ENCODE measurements at regions not wholly inside any gene's neighbourhood (a gene's known extent, or its start where the extent isn't known, plus 50 kb on each side); places are given as distances from the start of the nearest gene placed in this dataset.

DNA sequence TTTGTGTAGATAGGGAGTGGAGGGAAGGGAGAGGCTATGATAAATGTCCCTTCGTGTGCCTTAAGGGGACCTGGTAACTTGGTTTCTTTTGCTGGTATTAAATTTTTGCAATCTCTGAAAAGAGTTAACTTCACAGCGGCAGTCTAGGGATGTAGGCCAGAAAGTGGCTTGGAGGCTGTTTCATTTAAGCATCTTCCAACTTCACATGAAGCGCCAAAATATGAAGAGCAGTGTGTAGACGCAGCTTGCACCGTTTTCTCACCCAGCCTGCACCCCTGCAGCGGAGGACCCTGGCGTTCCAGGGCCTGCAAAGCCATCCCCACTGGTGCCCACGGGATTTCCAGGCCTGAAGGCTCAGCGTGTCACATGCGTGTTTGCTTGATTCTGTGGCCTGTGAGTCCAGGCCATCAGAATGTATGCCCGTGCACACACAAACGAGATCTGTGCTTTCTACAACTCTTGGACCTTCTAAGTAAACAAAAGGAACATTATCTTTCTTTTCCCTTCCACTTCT lies 87.2 kb upstream of the EPB41L3 start:
- TF ChIP-seq EP300 (IDR thresholded peaks at IDR 0.05) (no peak), POLR2A (IDR thresholded peaks at IDR 0.05; ENCODE audit: low read depth) (no peak), POLR2AphosphoS5 (IDR thresholded peaks at IDR 0.05) (no peak)
- TF ChIP-seq, protein P1, sequence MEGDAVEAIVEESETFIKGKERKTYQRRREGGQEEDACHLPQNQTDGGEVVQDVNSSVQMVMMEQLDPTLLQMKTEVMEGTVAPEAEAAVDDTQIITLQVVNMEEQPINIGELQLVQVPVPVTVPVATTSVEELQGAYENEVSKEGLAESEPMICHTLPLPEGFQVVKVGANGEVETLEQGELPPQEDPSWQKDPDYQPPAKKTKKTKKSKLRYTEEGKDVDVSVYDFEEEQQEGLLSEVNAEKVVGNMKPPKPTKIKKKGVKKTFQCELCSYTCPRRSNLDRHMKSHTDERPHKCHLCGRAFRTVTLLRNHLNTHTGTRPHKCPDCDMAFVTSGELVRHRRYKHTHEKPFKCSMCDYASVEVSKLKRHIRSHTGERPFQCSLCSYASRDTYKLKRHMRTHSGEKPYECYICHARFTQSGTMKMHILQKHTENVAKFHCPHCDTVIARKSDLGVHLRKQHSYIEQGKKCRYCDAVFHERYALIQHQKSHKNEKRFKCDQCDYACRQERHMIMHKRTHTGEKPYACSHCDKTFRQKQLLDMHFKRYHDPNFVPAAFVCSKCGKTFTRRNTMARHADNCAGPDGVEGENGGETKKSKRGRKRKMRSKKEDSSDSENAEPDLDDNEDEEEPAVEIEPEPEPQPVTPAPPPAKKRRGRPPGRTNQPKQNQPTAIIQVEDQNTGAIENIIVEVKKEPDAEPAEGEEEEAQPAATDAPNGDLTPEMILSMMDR (IDR thresholded peaks at IDR 0.05): no peak
- Histone ChIP-seq H3K4me1 (peaks cover 11 to 33% (median 32%) of the 10 kb centered on the region in 4 donors), H3K36me3 (no peaks in the 10 kb centered on the region), H3K4me3 (peak overlapping the region; percentile 55 to 72 (median 65)), H3K27me3 (peaks cover 0 to 60% (median 2%) of the 10 kb centered on the region in 4 donors), H3K27ac (replicated peaks in 1 of 4) (no peak overlapping the region), H3K9me3 (no peaks in the 10 kb centered on the region)
- WGBS: 47% methylated on average over 12 of the region's 12 CpGs
- intact Hi-C loops (cut with DNase I): no loop called here
- DNase-seq (ENCODE audit: extremely low spot score): no peak

DNA sequence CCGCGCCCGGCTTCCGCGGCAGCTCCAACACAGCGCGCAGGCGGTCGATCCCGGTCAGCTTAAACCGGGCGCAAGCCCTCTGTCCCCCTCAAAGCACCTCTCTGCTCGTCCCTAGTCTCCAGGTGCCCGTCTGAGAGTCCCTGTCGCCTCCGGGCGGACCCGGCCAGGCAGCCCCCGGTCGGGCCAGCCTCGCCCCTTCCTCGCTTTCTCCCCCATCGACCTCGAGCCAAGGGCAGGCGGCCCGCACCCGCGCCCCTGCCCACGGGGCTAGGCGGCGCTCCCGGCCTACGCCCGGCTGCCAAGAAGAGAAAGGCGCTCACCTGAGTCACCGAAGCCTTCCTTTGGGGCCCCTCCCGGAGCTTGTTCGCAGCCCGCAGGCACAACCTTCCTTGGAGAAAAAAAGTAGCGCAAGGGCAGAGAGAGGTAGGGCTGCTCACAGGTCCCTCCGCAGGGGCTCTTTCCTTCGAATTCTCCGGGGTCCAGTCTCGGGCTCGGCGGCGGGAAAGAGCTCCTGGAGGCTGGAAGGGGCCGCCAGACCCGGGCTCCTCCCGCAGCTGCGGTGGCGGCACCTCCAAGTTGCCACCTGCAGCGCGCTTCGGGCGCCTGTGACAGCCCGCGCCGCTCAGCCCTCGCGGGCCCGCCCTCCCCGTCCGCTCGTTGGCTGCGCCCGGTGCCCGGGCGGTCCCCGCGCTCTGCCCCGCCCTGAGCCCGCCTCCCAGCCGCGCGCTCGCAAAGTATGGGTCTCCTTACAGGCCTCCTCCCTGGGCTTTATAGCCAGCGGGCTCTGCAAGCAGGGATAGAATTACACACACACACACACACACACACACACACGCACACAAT lies 86.5 kb upstream of the EPB41L3 start:
- H3K36me3 ChIP-seq: no peaks in the 10 kb centered on the region
- peak overlapping the region; percentile 55 to 72 (median 65) for H3K4me3 ChIP-seq
- DNase-seq (ENCODE audit: extremely low spot score): no peak
- peaks cover 11 to 33% (median 32%) of the 10 kb centered on the region in 4 donors for H3K4me1 ChIP-seq
- H3K9me3 ChIP-seq: no peaks in the 10 kb centered on the region
- intact Hi-C loops (cut with DNase I): no loop called here
- 2% methylated on average over 41 of the region's 79 CpGs for WGBS
- TF ChIP-seq POLR2AphosphoS5 (IDR thresholded peaks at IDR 0.05): peak; percentile 11 to 44
- TF ChIP-seq EP300 (IDR thresholded peaks at IDR 0.05): no peak
- peaks cover 0 to 62% (median 2%) of the 10 kb centered on the region in 4 donors for H3K27me3 ChIP-seq
- peak overlapping the region; percentile 69 to 85 (median 78) for H3K27ac ChIP-seq (replicated peaks in 1 of 4)

DNA sequence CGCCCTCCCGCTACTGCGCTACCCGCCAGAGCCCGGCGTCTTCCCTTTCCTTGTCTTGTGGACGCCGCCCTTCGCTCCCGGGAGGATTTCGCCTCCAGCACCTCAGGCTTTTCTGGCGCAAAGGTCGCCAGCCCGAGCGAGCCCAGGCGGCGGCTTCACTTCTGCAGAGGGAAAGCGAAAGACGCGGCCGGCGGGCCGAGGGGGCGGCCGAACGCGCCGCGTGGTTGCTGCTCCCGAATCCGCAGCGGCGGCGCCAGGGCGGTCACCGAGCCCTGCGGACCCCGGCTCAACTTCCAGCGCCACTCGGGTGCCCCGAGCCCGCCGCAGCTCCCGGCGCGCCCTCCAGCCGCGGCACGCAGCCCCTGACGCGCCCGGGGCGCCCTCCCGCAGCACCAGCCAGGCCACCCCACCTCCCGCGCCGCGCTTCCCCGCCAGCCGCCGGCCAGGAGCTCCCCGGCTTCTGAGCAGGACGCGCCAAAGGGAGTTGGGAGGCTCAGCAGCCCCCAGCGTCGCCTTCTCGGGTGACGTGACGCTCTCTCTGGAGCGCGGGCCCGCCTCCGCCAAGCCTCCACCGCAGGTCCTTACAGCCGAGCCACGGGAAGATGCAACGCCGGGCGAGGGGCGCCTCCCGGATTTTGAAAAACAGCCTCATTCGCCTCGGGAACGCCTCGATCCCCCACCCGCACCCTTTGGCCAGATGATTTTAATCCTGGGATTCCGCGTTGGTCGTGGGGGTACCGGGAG lies 84.9 kb upstream of the EPB41L3 start:
- Histone ChIP-seq H3K27me3 (peaks cover 0 to 78% (median 2%) of the 10 kb centered on the region in 4 donors), H3K27ac (replicated peaks in 1 of 4) (peak overlapping the region; percentile 69 to 85 (median 78)), H3K9me3 (no peaks in the 10 kb centered on the region), H3K36me3 (no peaks in the 10 kb centered on the region), H3K4me3 (peak overlapping the region; percentile 55 to 72 (median 65)), H3K4me1 (peaks cover 11 to 33% (median 32%) of the 10 kb centered on the region in 4 donors)
- no peak for DNase-seq (ENCODE audit: extremely low spot score)
- intact Hi-C loops (cut with DNase I): no loop called here
- 2% methylated on average over 19 of the region's 90 CpGs for WGBS
- TF ChIP-seq POLR2AphosphoS5 (IDR thresholded peaks at IDR 0.05) (peak in 1 of 2 donors; percentile 15), POLR2A (IDR thresholded peaks at IDR 0.05; ENCODE audit: low read depth) (no peak), EP300 (IDR thresholded peaks at IDR 0.05) (no peak)
- TF ChIP-seq, protein P1 (IDR thresholded peaks at IDR 0.05): no peak

DNA sequence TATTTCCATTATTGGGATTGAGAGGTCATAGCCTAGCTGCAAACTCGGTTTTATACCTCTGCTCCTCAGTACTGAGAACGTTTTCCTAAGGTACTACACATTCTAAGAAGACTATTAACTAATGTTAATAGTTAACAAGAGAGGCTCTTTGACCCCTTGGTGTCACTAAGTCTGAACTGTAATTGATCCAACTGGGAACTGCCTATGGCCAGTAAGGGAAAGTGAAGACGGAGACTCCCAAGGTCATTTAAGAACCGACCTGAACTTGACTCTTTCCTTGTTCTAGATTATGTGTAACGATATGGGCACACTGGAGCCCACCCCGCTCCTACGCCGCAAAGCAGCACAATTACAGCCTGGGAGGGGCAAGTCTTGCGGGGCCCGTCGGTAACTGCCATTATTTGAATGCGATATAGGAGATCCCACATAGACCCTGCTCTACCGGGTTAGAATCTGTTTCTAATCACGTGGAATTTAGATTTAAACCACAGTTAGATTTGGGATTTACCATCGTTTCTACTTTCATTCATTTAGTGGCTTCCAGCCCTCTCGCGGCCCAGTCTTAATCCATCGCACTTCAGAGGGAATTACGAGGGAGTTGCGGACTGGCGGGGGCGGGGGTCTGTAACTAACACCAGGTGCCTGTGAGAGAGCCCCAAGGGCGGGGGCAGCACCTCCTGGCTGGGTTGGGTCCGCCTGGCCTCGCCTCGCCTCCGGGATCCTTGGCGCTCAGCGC lies 84.1 kb upstream of the EPB41L3 start:
- Histone ChIP-seq H3K27me3 (peaks cover 0 to 79% (median 2%) of the 10 kb centered on the region in 4 donors), H3K4me3 (peak overlapping the region; percentile 55 to 72 (median 65)), H3K9me3 (no peaks in the 10 kb centered on the region), H3K27ac (replicated peaks in 1 of 4) (peak overlapping the region; percentile 69 to 85 (median 78)), H3K36me3 (no peaks in the 10 kb centered on the region), H3K4me1 (peaks cover 11 to 33% (median 32%) of the 10 kb centered on the region in 4 donors)
- 21% methylated on average over 23 of the region's 29 CpGs for WGBS
- no peak for TF ChIP-seq POLR2A (IDR thresholded peaks at IDR 0.05; ENCODE audit: low read depth)
- DNase-seq (ENCODE audit: extremely low spot score): no peak
- intact Hi-C loops (cut with DNase I): no loop called here

DNA sequence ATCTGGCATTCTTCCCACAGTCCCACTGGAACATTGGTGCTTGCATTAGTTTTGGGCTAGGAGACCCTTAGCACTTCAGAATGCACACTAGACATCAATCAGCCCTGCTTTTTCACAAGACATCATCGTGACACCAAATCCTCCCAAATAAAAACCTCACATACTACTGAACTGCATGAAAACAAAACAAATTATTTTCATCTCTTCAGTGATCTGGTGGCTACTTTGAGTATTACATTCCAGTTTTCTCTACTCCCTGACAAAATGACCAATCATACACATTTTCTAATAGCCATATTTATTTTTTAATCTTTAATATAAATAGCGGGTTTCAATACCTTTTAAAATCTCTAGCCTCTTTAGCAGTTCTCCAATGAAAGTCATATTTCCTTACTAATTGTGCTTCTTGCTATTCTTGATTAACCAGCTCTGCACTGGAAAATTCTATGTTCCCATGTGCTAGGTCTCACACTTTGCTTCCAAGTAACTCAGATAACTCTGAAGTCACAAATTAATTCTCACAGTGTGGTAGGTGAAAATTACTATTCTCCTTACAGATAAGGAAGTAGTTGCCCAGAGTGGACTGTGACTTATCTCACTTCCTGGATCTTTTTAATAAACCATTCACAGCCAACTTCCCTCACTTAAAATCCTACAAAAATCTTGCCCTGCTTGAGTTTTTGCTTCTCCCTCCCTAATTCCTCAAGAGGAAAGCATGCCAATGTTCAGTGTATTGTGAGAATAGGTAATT lies 82.5 kb upstream of the EPB41L3 start:
- Histone ChIP-seq H3K9me3 (no peaks in the 10 kb centered on the region), H3K27me3 (peaks cover 0 to 75% (median 2%) of the 10 kb centered on the region in 4 donors), H3K4me1 (peaks cover 11 to 33% (median 32%) of the 10 kb centered on the region in 4 donors), H3K27ac (replicated peaks in 1 of 4) (no peak overlapping the region), H3K36me3 (no peaks in the 10 kb centered on the region), H3K4me3 (no peak overlapping the region)
- no peak for DNase-seq (ENCODE audit: extremely low spot score)
- intact Hi-C loops (cut with DNase I): no loop called here
- TF ChIP-seq POLR2AphosphoS5 (IDR thresholded peaks at IDR 0.05): no peak
- TF ChIP-seq, protein P1 (IDR thresholded peaks at IDR 0.05): peak in 1 of 3 experiments; percentile 8
- 88% methylated on average over 2 of the region's 2 CpGs for WGBS

Measured in esophagus muscularis mucosa (tissue), 4 donors.